Stimulated activated CD4-positive, alpha-beta T cell treated with anti-CD3 and anti-CD28 coated beads, TNF-alpha, amount 100 ng/mL, for 4 hours (primary cell): ENCODE measurements at regions not wholly inside any gene's neighbourhood (a gene's known extent, or its start where the extent isn't known, plus 50 kb on each side); places are given as distances from the start of the nearest gene placed in this dataset.

ENCODE experiments used
- DNase-seq, 3 experiments: peaks; one replicate each; pipeline ENCODE4 v3.0.0-alpha.2; 2020; ENCODE audit warnings: low read depth in 3 of 3

DNA sequence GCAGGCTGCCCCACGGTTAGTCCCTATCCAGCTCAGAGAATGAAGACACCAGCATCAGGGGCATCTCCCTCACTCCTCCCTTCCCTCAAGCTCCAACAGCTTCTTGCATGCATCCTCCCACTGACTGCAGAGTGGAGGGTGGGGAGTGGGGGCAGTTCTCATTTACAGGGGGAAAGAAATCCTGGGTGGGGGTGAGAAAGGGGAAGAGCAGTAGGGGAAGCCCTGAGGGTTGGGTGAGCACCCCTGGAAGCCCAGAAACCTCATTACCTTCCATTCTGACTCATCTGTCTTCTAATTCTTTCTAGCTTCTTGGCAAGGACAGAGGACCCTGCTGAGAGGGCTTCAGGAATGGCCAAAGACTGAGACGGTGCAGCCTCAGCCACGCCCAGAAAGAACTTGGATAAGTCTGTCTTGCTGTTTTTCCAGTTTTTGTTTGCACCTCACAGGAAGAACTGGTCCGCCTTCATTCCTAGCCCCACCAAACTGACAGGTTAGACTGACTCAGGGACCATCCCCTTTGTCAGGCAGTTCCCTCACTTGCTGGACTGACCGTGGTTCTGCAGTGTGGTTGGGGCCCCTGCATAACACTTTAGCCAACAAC lies 52.5 kb upstream of the WSB1 start:
- no peak for DNase-seq

- no peak for DNase-seq
Observed at GRCh38 chr17:27242951-27243350, 51.0 kb upstream of the WSB1 start.

- DNase-seq: no peak
Observed at GRCh38 chr17:27244011-27244410, 49.9 kb upstream of the WSB1 start.
